ENCODE measurements at regions not wholly inside any gene's neighbourhood (a gene's known extent, or its start where the extent isn't known, plus 50 kb on each side); places are given as distances from the start of the nearest gene placed in this dataset.

DNA sequence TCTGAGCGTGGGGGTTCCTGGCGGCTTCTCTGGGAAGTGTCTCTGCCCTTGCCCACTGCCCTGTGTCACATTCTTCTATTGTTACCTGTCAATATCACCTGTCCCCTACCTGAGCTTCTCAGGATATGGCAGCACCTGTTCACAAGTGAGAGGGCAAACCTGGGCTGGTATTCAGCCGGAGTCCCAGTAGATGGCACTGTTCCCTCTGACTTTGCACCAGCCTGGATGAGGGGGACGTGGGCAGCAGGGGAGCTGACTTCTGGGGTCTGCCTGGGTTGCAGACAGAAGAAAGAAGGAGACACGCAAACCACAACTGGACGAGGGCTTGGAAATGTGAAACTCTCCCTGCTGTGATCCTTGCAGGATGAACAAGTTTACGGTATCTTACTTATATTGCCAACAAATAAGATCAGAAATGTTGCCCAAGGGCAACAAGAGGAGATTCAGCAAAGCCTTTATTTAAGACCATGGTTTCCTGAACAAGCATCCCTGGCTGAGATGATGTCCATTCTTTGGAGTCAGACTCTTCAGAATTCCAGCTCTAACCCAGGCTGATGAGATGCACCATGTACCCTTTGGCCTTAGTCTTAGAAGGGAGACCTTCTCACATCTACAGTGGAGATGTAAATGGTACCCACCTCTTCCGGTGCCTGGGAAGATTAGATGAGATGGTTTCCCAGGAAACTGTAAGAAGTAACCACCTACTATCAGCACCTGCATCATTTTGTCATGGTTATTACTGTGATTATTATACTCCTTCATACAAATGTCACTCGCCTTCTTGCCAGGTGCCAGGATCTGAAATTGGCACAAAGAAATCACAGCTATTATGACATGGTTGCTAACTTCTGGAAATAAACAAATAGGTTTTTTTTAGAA is 400.0 kb upstream of the CDH4 start:
- intact Hi-C loops (cut with micrococcal nuclease) = loop anchor here (1.0 to 10.0 kb wide), 4 partner anchors 268 to 1033 kb away; partner anchors contain the start of gene CDH4
- no TSS peak for BruUV-seq (replicated peaks)
- H3K9me3 Mint-ChIP-seq (ENCODE audit: unreplicated experiment) = peaks cover 7% of the 10 kb centered on the region
- ChIA-PET POLR2A (interaction anchor here (0.6 kb wide), 1 partner anchor 955 kb away, joined by 3 read pairs; no protein-coding TSS in a partner anchor), CTCF (interaction anchor here (0.7 to 1.8 kb wide), 17 partner anchors 10 to 1040 kb away, joined by 3 to 8 read pairs (median 3); partner anchors contain the start of gene CDH4)
- H3K27ac Mint-ChIP-seq (ENCODE audit: low read depth, unreplicated experiment) = no peak overlapping the region
- H3K4me1 Mint-ChIP-seq (ENCODE audit: insufficient read depth, unreplicated experiment) = no peaks in the 10 kb centered on the region
- no peaks in the 10 kb centered on the region for H3K36me3 Mint-ChIP-seq (ENCODE audit: insufficient read depth, unreplicated experiment)
- DNase-seq (ENCODE audit: unreplicated experiment) = peak; percentile 31
- H3K27me3 Mint-ChIP-seq (ENCODE audit: insufficient read depth, unreplicated experiment) = peaks cover 69% of the 10 kb centered on the region
- TF ChIP-seq, protein P1, sequence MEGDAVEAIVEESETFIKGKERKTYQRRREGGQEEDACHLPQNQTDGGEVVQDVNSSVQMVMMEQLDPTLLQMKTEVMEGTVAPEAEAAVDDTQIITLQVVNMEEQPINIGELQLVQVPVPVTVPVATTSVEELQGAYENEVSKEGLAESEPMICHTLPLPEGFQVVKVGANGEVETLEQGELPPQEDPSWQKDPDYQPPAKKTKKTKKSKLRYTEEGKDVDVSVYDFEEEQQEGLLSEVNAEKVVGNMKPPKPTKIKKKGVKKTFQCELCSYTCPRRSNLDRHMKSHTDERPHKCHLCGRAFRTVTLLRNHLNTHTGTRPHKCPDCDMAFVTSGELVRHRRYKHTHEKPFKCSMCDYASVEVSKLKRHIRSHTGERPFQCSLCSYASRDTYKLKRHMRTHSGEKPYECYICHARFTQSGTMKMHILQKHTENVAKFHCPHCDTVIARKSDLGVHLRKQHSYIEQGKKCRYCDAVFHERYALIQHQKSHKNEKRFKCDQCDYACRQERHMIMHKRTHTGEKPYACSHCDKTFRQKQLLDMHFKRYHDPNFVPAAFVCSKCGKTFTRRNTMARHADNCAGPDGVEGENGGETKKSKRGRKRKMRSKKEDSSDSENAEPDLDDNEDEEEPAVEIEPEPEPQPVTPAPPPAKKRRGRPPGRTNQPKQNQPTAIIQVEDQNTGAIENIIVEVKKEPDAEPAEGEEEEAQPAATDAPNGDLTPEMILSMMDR (IDR thresholded peaks at IDR 0.05; ENCODE audit: unreplicated experiment) = peak; percentile 79
- no peak overlapping the region for H3K4me3 Mint-ChIP-seq (ENCODE audit: unreplicated experiment)

DNA sequence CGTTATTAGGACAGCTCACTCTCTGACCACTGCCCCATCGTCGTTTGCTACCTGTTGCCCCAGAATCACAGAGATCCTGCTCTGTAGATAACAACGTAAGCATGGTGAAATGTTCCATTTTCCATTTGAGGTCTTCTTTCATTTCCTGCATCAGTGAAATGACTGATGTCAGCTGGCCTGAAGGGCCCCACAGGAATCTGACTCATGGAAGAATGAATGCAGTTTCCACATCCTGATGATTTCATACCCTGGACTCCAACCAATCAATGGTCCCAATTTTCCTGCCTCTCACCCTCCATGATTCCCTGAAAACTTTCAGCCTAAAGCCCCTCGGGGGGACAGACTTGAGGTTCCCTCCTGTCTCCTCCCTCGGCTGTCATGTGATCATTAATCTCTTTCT is 394.4 kb upstream of the CDH4 start:
- Mint-ChIP-seq H3K27me3 (ENCODE audit: insufficient read depth, unreplicated experiment) (peaks cover 41% of the 10 kb centered on the region), H3K36me3 (ENCODE audit: insufficient read depth, unreplicated experiment) (peaks cover 5% of the 10 kb centered on the region), H3K4me3 (ENCODE audit: unreplicated experiment) (no peak overlapping the region), H3K9me3 (ENCODE audit: unreplicated experiment) (peaks cover 7% of the 10 kb centered on the region), H3K27ac (ENCODE audit: low read depth, unreplicated experiment) (no peak overlapping the region), H3K4me1 (ENCODE audit: insufficient read depth, unreplicated experiment) (no peaks in the 10 kb centered on the region)
- intact Hi-C loops (cut with micrococcal nuclease) = loop anchor here (10.0 kb wide), 2 partner anchors 397 to 1027 kb away; partner anchors contain the start of gene CDH4
- ChIA-PET CTCF (interaction anchor here (0.7 to 1.2 kb wide), 2 partner anchors 217 to 263 kb away, joined by 3 to 4 read pairs; no protein-coding TSS in a partner anchor), POLR2A (interaction anchor here (0.6 kb wide), 1 partner anchor 85 kb away, joined by 3 read pairs; no protein-coding TSS in a partner anchor)
- DNase-seq (ENCODE audit: unreplicated experiment) = peak; percentile 46
- BruUV-seq (replicated peaks) = no TSS peak
- TF ChIP-seq, protein P1 (IDR thresholded peaks at IDR 0.05; ENCODE audit: unreplicated experiment) = no peak

DNA sequence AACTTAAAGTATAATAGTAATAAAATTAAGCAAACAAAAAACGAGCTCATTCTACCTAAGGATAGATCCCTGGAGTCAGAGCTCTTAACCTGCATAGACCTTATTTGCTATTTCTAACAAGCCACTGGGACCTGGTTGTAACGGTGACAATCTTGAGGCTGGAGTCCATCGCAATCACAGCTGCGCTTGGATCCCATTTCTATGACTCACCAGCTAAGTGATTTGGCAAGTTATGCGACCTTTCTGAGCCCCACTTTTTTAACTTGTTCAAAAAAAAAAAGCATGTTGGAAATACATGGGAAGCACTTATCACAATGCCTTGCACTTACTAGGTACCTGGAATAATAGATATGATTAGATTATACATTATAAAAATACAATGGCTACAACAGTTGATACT is 389.5 kb upstream of the CDH4 start:
- intact Hi-C loops (cut with micrococcal nuclease) = no loop called here
- CTCF ChIA-PET = interaction anchor here (0.7 to 1.2 kb wide), 3 partner anchors 10 to 367 kb away, joined by 3 to 4 read pairs (median 3); no protein-coding TSS in a partner anchor
- POLR2A ChIA-PET = no interaction called here
- peak; percentile 9 for DNase-seq (ENCODE audit: unreplicated experiment)
- no peaks in the 10 kb centered on the region for H3K4me1 Mint-ChIP-seq (ENCODE audit: insufficient read depth, unreplicated experiment)
- H3K4me3 Mint-ChIP-seq (ENCODE audit: unreplicated experiment) = no peak overlapping the region
- TF ChIP-seq, protein P1 (IDR thresholded peaks at IDR 0.05; ENCODE audit: unreplicated experiment) = no peak
- no TSS peak for BruUV-seq (replicated peaks)
- H3K27ac Mint-ChIP-seq (ENCODE audit: low read depth, unreplicated experiment) = no peak overlapping the region
- peaks cover 46% of the 10 kb centered on the region for H3K27me3 Mint-ChIP-seq (ENCODE audit: insufficient read depth, unreplicated experiment)
- no peaks in the 10 kb centered on the region for H3K9me3 Mint-ChIP-seq (ENCODE audit: unreplicated experiment)
- peaks cover 5% of the 10 kb centered on the region for H3K36me3 Mint-ChIP-seq (ENCODE audit: insufficient read depth, unreplicated experiment)

DNA sequence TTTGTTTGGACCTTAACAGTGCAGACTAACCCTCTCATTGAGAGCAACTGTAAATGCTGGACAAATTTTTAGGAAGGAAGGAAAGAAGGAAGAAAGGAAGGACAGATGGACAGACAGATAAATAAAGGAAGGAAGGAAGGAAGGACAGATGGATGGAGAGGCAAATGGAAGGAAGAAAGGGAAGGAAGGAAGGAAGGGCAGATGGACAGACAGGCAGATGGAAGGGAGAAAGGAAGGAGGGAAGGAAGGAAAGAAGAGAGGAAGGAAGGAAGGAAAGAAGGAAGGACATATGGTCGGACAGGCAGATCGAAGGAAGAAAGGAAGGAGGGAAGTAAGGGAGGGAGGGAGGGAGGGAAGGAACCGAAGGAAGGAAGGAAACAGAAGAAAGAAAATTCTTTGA is 388.5 kb upstream of the CDH4 start:
- Mint-ChIP-seq H3K27me3 (ENCODE audit: insufficient read depth, unreplicated experiment) (peaks cover 56% of the 10 kb centered on the region), H3K36me3 (ENCODE audit: insufficient read depth, unreplicated experiment) (peaks cover 5% of the 10 kb centered on the region), H3K9me3 (ENCODE audit: unreplicated experiment) (no peaks in the 10 kb centered on the region), H3K4me1 (ENCODE audit: insufficient read depth, unreplicated experiment) (no peaks in the 10 kb centered on the region), H3K27ac (ENCODE audit: low read depth, unreplicated experiment) (no peak overlapping the region), H3K4me3 (ENCODE audit: unreplicated experiment) (no peak overlapping the region)
- ChIA-PET POLR2A (no interaction called here), CTCF (interaction anchor here (1.6 kb wide), 1 partner anchor 11 kb away, joined by 5 read pairs; no protein-coding TSS in a partner anchor)
- TF ChIP-seq, protein P1 (IDR thresholded peaks at IDR 0.05; ENCODE audit: unreplicated experiment) = no peak
- DNase-seq (ENCODE audit: unreplicated experiment) = no peak
- BruUV-seq (replicated peaks) = no TSS peak
- intact Hi-C loops (cut with micrococcal nuclease) = no loop called here
